HG03354 (cell line): ENCODE measurements at regions not wholly inside any gene's neighbourhood (a gene's known extent, or its start where the extent isn't known, plus 50 kb on each side); places are given as distances from the start of the nearest gene placed in this dataset.

Experiments used
- ATAC-seq: cut with Tn5 transposase; IDR thresholded peaks from one replicate; pipeline ENCODE4 v1.9.1; 2021; ENCODE audit warnings: mild to moderate bottlenecking; ENCODE audit not compliant: unreplicated experiment, poor library complexity, severe bottlenecking

GRCh38 chr19:31725051-31725450 lies 375.8 kb upstream of the TSHZ3 start:
- ATAC-seq: no peak

DNA sequence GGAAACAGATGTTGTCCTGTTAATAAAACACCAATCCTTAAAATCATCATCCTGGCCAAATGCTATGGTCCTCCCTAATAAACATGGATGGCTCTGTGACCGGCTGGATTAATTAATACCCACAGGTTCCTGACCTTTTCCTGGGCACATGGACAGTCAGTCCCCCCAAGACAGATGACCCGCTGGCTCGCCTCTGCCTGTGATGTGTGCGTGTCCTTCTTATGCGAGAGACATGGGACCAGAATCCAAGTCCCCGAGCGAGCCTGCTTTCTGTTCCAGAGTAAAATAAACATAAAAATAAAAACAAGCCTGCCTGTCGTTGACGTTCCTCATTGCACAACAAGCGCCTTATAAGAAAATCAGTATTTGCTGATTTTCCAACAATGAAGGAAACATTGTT lies 378.3 kb upstream of the TSHZ3 start:
- ATAC-seq: no peak

- ATAC-seq: no peak
Measured at GRCh38 chr19:31730270-31730669, 381.0 kb upstream of the TSHZ3 start.

DNA sequence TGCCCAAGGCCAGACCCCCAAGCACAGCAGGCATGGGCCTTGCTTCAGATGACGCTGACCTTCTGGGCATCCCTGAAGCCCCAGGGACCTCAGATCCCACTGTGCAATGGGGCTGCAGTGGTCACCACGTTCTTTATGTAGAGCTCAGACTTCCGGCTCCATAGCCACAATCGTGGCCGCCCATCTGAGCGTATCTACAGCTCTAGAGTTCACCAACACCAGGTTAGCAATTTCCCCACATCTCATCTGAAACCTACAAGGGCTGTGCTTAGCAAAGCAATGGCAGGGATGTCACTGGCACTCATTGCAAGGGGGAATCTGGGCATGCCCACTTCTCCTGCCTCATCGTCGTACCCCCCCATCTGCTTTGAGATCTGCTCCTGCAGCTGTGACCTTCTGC lies 384.4 kb upstream of the TSHZ3 start:
- no peak for ATAC-seq

DNA sequence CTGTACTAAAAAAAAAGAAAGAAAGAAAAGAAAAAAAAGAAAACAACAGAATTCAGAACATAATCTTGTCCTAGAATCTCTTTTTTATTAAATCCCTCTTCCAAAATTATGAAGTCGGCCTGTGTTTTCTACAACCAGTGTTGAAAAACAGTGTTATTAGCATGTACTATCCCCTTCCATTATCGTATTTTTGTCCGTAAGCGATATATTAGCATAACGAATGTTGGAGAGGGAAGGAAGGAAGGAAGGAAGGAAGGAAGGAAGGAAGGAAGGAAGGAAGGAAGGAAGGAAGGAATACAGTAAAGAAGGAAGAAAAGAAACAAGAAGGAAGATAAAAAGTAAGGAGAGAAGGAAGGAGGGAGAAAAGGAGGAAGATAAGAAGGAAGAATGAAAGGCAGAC lies 393.0 kb upstream of the TSHZ3 start:
- no peak for ATAC-seq

DNA sequence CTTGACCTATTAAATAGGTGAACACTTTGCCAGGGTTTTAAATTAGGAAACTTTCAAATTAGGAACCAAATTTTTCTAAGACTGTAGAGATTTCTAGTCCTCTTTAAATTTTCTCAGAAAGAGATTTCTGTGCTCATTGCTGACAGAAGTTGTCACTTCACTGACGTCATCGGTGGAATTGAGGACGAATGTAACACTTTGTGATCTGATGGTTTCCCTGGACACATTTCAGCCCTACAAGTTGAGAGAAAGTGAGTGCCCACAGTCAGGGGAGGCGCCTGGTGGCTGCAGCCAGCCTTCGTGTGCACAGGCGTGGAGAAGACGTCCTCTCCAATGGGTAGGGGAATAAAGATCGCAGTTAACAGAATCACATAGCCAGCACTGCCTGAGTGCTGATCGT lies 396.5 kb upstream of the TSHZ3 start:
- no peak for ATAC-seq

- no peak for ATAC-seq
Measured at GRCh38 chr19:31749231-31749630, 400.0 kb upstream of the TSHZ3 start.

DNA sequence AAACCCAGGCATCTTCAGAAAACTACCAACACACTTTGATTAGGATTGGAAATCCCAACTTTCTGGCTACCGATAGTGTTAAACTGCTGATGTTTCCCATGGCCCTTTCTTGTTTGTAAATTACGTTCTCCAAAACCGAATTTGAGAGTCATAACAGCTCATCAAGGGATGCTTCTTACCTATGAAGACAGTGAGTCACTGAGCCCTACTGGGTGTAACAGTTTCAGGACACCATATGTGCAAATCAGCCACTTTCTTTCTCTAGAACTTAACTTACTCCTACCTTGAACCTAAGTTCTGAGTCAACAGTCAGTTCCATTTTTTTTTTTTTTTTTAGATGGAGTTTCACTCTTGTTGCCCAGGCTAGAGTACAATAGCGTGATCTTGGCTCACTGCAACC lies 410.1 kb upstream of the TSHZ3 start:
- no peak for ATAC-seq

DNA sequence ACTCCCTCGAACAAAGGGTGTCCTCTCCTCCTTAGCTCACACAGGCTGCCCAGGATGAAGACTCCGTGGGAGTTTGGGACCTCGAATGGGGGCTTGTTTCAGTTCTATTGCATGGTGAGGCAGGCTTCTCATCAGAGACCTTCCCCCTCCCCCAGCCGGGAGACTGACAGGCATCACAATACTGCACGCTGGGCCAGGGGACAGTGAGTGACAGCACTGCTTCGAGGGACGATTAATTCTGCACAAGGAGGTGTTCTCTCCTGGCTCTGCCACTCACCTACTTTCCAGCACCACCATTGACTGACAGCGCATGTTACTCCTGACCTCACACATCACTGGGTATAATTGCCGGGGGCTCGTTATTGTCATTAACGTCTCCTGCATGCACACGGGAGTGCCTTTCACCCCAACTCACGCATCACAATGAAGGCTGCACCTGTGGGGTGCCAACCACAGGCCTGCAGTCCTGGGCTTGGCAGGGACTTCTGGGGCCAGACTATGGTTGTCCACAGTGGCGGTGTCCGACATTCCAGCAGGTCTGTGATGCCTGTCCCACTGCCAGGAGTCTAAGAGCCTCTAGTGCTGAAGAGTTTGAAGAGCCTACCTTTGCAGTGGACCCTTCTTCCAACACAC lies 412.2 kb upstream of the TSHZ3 start:
- ATAC-seq: no peak

GRCh38 chr19:31770223-31770622 lies 421.0 kb upstream of the TSHZ3 start:
- no peak for ATAC-seq

DNA sequence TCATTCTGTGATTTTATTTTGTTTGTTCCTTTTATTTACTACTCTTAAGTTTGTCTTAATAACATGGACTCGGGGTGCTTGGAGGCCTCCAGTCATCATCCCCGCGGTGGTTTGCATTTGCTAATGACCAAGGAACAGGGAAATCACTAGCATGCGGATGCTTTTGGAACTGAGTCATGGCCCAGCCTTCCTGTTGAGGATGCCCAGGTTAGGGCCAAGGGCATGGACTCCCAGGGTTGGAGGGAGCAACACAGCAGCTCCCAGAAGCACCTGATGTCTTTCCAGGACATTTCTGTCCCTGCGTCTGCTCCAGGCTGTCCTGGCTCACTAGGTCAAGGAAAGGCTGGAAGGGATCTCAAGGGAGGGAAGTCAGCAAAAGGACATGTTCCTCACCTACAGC lies 423.7 kb upstream of the TSHZ3 start:
- no peak for ATAC-seq

GRCh38 chr19:31781542-31781941 lies 432.3 kb upstream of the TSHZ3 start:
- ATAC-seq: no peak

DNA sequence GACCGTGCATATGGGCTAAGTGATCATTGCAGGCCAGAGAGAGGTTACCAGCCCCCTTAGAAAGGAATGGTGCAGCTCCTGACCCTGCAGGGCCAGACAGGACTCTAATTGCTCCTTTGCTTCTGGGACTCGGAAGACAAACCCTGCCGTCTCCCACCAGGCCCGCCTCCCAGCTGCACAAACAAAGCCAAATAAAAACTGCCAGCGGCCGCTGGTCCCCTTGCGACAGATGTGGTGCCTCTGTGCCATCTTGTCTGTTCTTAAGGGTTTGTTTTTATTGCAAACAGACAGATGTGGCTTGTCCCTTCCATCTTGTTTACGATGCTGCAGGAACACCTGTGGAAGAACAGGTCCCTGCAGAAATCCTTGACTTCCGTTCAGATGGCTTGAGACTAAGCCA lies 434.4 kb upstream of the TSHZ3 start:
- ATAC-seq: no peak

DNA sequence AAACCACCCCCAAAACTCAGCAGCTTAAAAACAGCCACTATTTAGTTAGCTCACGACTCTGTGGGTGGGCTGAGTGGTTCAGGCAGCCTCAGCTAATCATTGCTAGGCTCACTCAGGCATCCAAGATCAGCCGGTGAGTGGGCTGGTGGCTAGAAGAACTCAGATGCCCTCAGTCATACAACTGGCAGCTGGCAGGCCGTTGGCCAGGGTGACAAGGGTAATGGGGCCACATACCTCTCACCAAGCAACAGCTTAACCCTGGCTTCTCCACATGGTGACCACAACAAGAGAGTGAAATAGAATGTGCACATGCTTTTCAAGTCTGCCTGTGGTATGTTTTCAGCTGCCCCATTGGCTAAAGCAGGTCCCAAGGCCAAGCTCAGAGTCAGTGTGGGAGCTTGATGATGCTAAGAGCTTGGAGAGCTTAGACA lies 435.4 kb upstream of the TSHZ3 start:
- no peak for ATAC-seq

GRCh38 chr19:31801611-31802010 lies 452.4 kb upstream of the TSHZ3 start:
- ATAC-seq: no peak

GRCh38 chr19:31803835-31804446 lies 454.7 kb upstream of the TSHZ3 start:
- no peak for ATAC-seq

GRCh38 chr19:31804668-31805067 lies 455.4 kb upstream of the TSHZ3 start:
- no peak for ATAC-seq

GRCh38 chr19:31810536-31811109 lies 461.4 kb upstream of the TSHZ3 start:
- no peak for ATAC-seq

- ATAC-seq: no peak
Measured at GRCh38 chr19:31817971-31818797, 468.9 kb upstream of the TSHZ3 start.

DNA sequence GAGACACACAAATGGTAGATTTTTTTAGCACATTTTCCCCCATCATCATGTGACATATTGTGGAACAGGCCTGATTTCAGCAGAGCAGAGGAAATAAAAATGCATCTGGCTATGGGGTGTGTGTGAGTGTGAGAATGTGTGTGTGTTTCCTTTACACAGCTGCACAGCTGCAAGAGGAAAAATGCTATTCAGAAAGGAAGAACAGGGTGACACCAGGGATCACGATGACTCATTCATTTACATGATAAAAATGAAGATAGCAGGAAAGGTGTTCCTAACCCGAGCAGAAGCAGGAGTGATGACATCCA lies 469.5 kb upstream of the TSHZ3 start:
- ATAC-seq: no peak

- ATAC-seq: no peak
Measured at GRCh38 chr19:31819837-31820236, 470.6 kb upstream of the TSHZ3 start.
